ENCODE measurements at regions not wholly inside any gene's neighbourhood (a gene's known extent, or its start where the extent isn't known, plus 50 kb on each side); places are given as distances from the start of the nearest gene placed in this dataset.
"Not testable (repeated sequence)": the region's sequence is repeated elsewhere in the genome, so short reads cannot be mapped to it uniquely, and the experiment has no call there.

GRCh38 chr1:147062956-147063355, 109.3 kb downstream of the PRKAB2 start:
- DNase-seq (ENCODE audit: low read depth): no peak

- DNase-seq (ENCODE audit: low read depth): not testable (repeated sequence)
Observed at GRCh38 chr1:147061880-147062279, 110.4 kb downstream of the PRKAB2 start.

GRCh38 chr1:147053269-147053668, 115.1 kb downstream of the NBPF12 start:
- no peak for DNase-seq (ENCODE audit: low read depth)

- no peak for DNase-seq (ENCODE audit: low read depth)
Observed at GRCh38 chr1:147052677-147053076, 114.6 kb downstream of the NBPF12 start.

- no peak for DNase-seq (ENCODE audit: low read depth)
Observed at GRCh38 chr1:147052143-147052542, 114.0 kb downstream of the NBPF12 start.

GRCh38 chr1:147051136-147051535, 113.0 kb downstream of the NBPF12 start:
- no peak for DNase-seq (ENCODE audit: low read depth)

- DNase-seq (ENCODE audit: low read depth): no peak
Observed at GRCh38 chr1:147050654-147051053, 112.5 kb downstream of the NBPF12 start.

GRCh38 chr1:147046863-147047394, 108.8 kb downstream of the NBPF12 start:
- not testable (repeated sequence) for DNase-seq (ENCODE audit: low read depth)

- no peak for DNase-seq (ENCODE audit: low read depth)
Observed at GRCh38 chr1:147046189-147046862, 108.2 kb downstream of the NBPF12 start.

Measured in GM04503 (cell line).